ENCODE measurements at regions not wholly inside any gene's neighbourhood (a gene's known extent, or its start where the extent isn't known, plus 50 kb on each side); places are given as distances from the start of the nearest gene placed in this dataset.

- ATAC-seq: no peak
- no peaks in the 10 kb centered on the region for H3K4me1 ChIP-seq (ENCODE audit: control insufficient read depth in 2 of 2, insufficient read depth in 2 of 2, low read length in 2 of 2)
- no peak overlapping the region for H3K4me3 ChIP-seq (ENCODE audit: low read length)
- no peaks in the 10 kb centered on the region for H3K9me3 ChIP-seq (ENCODE audit: control insufficient read depth in 2 of 3, low read length in 3 of 3)
- peaks cover 0 to 3% (median 0%) of the 10 kb centered on the region in 5 donors for H3K36me3 Mint-ChIP-seq
- no peaks in the 10 kb centered on the region for H3K36me3 ChIP-seq (ENCODE audit: control insufficient read depth in 2 of 3, insufficient read depth in 3 of 3, low read length in 3 of 3)
- ChIA-PET CTCF (no interaction called here), POLR2A (no interaction called here)
- H3K27me3 ChIP-seq (ENCODE audit: control insufficient read depth in 2 of 2, insufficient read depth in 2 of 2, low read length in 2 of 2): no peaks in the 10 kb centered on the region
- H3K27me3 Mint-ChIP-seq: no peaks in the 10 kb centered on the region
- DNase-seq: no peak
- no peak overlapping the region for H3K27ac Mint-ChIP-seq
- H3K27ac ChIP-seq (ENCODE audit: low read depth, low read length): no peak overlapping the region
- H3K9me3 Mint-ChIP-seq: peaks cover 0 to 17% (median 5%) of the 10 kb centered on the region in 11 donors
- no peaks in the 10 kb centered on the region for H3K4me1 Mint-ChIP-seq
- no peak overlapping the region for H3K4me3 Mint-ChIP-seq
- intact Hi-C loops (cut with micrococcal nuclease): no loop called here
Observed at GRCh38 chr4:96879527-96879926, 1039.6 kb downstream of the PDHA2 start.

- Histone ChIP-seq H3K27ac (ENCODE audit: low read depth, low read length) (no peak overlapping the region), H3K27me3 (ENCODE audit: control insufficient read depth in 2 of 2, insufficient read depth in 2 of 2, low read length in 2 of 2) (no peaks in the 10 kb centered on the region), H3K9me3 (ENCODE audit: control insufficient read depth in 2 of 3, low read length in 3 of 3) (no peaks in the 10 kb centered on the region), H3K36me3 (ENCODE audit: control insufficient read depth in 2 of 3, insufficient read depth in 3 of 3, low read length in 3 of 3) (no peaks in the 10 kb centered on the region), H3K4me3 (ENCODE audit: low read length) (no peak overlapping the region), H3K4me1 (ENCODE audit: control insufficient read depth in 2 of 2, insufficient read depth in 2 of 2, low read length in 2 of 2) (no peaks in the 10 kb centered on the region)
- DNase-seq: no peak
- intact Hi-C loops (cut with micrococcal nuclease): no loop called here
- ATAC-seq: no peak
- peaks cover 0 to 11% (median 2%) of the 10 kb centered on the region in 11 donors for H3K9me3 Mint-ChIP-seq
- H3K4me3 Mint-ChIP-seq: no peak overlapping the region
- ChIA-PET CTCF (no interaction called here), POLR2A (no interaction called here)
- H3K27ac Mint-ChIP-seq: no peak overlapping the region
- H3K4me1 Mint-ChIP-seq: no peaks in the 10 kb centered on the region
- H3K27me3 Mint-ChIP-seq: no peaks in the 10 kb centered on the region
- H3K36me3 Mint-ChIP-seq: no peaks in the 10 kb centered on the region
Observed at GRCh38 chr4:96887857-96888256, 1048.0 kb downstream of the PDHA2 start.

GRCh38 chr4:96894621-96895020 is 1054.7 kb downstream of the PDHA2 start:
- ATAC-seq (no peak), DNase-seq (no peak)
- H3K27me3 ChIP-seq (ENCODE audit: control insufficient read depth in 2 of 2, insufficient read depth in 2 of 2, low read length in 2 of 2): no peaks in the 10 kb centered on the region
- H3K4me3 Mint-ChIP-seq: no peak overlapping the region
- intact Hi-C loops (cut with micrococcal nuclease): no loop called here
- no peak overlapping the region for H3K27ac Mint-ChIP-seq
- no peaks in the 10 kb centered on the region for H3K4me1 Mint-ChIP-seq
- no peak overlapping the region for H3K27ac ChIP-seq (ENCODE audit: low read depth, low read length)
- no peak overlapping the region for H3K4me3 ChIP-seq (ENCODE audit: low read length)
- H3K4me1 ChIP-seq (ENCODE audit: control insufficient read depth in 2 of 2, insufficient read depth in 2 of 2, low read length in 2 of 2): no peaks in the 10 kb centered on the region
- POLR2A ChIA-PET: no interaction called here
- peaks cover 0 to 21% (median 4%) of the 10 kb centered on the region in 11 donors for H3K9me3 Mint-ChIP-seq
- H3K36me3 ChIP-seq (ENCODE audit: control insufficient read depth in 2 of 3, insufficient read depth in 3 of 3, low read length in 3 of 3): no peaks in the 10 kb centered on the region
- H3K36me3 Mint-ChIP-seq: no peaks in the 10 kb centered on the region
- CTCF ChIA-PET: no interaction called here
- H3K27me3 Mint-ChIP-seq: no peaks in the 10 kb centered on the region
- no peaks in the 10 kb centered on the region for H3K9me3 ChIP-seq (ENCODE audit: control insufficient read depth in 2 of 3, low read length in 3 of 3)

- H3K4me1 ChIP-seq (ENCODE audit: control insufficient read depth in 2 of 2, insufficient read depth in 2 of 2, low read length in 2 of 2): no peaks in the 10 kb centered on the region
- no peak overlapping the region for H3K27ac Mint-ChIP-seq
- peaks cover 0 to 20% (median 2%) of the 10 kb centered on the region in 11 donors for H3K9me3 Mint-ChIP-seq
- POLR2A ChIA-PET: no interaction called here
- CTCF ChIA-PET: no interaction called here
- H3K4me1 Mint-ChIP-seq: no peaks in the 10 kb centered on the region
- no peaks in the 10 kb centered on the region for H3K27me3 ChIP-seq (ENCODE audit: control insufficient read depth in 2 of 2, insufficient read depth in 2 of 2, low read length in 2 of 2)
- no peaks in the 10 kb centered on the region for H3K36me3 ChIP-seq (ENCODE audit: control insufficient read depth in 2 of 3, insufficient read depth in 3 of 3, low read length in 3 of 3)
- no peak overlapping the region for H3K4me3 Mint-ChIP-seq
- no peak overlapping the region for H3K27ac ChIP-seq (ENCODE audit: low read depth, low read length)
- DNase-seq (no peak), ATAC-seq (no peak)
- no peaks in the 10 kb centered on the region for H3K36me3 Mint-ChIP-seq
- no peaks in the 10 kb centered on the region for H3K9me3 ChIP-seq (ENCODE audit: control insufficient read depth in 2 of 3, low read length in 3 of 3)
- H3K27me3 Mint-ChIP-seq: no peaks in the 10 kb centered on the region
- intact Hi-C loops (cut with micrococcal nuclease): no loop called here
- no peak overlapping the region for H3K4me3 ChIP-seq (ENCODE audit: low read length)
Observed at GRCh38 chr4:96895826-96896225, 1055.9 kb downstream of the PDHA2 start.

GRCh38 chr4:96912716-96913115 is 1072.8 kb downstream of the PDHA2 start:
- H3K4me1 ChIP-seq (ENCODE audit: control insufficient read depth in 2 of 2, insufficient read depth in 2 of 2, low read length in 2 of 2): no peaks in the 10 kb centered on the region
- H3K27me3 Mint-ChIP-seq: no peaks in the 10 kb centered on the region
- no peaks in the 10 kb centered on the region for H3K36me3 ChIP-seq (ENCODE audit: control insufficient read depth in 2 of 3, insufficient read depth in 3 of 3, low read length in 3 of 3)
- H3K36me3 Mint-ChIP-seq: no peaks in the 10 kb centered on the region
- DNase-seq (no peak), ATAC-seq (no peak)
- H3K4me1 Mint-ChIP-seq: no peaks in the 10 kb centered on the region
- H3K4me3 Mint-ChIP-seq: no peak overlapping the region
- no peak overlapping the region for H3K4me3 ChIP-seq (ENCODE audit: low read length)
- no peaks in the 10 kb centered on the region for H3K27me3 ChIP-seq (ENCODE audit: control insufficient read depth in 2 of 2, insufficient read depth in 2 of 2, low read length in 2 of 2)
- H3K27ac ChIP-seq (ENCODE audit: low read depth, low read length): no peak overlapping the region
- H3K9me3 ChIP-seq (ENCODE audit: control insufficient read depth in 2 of 3, low read length in 3 of 3): no peaks in the 10 kb centered on the region
- intact Hi-C loops (cut with micrococcal nuclease): no loop called here
- CTCF ChIA-PET: no interaction called here
- no peak overlapping the region for H3K27ac Mint-ChIP-seq
- POLR2A ChIA-PET: no interaction called here
- H3K9me3 Mint-ChIP-seq: peaks cover 0 to 11% (median 0%) of the 10 kb centered on the region in 11 donors

GRCh38 chr4:96913441-96914080 is 1073.7 kb downstream of the PDHA2 start:
- Mint-ChIP-seq H3K27ac (no peak overlapping the region), H3K9me3 (peaks cover 0 to 11% (median 0%) of the 10 kb centered on the region in 11 donors), H3K4me3 (no peak overlapping the region), H3K36me3 (no peaks in the 10 kb centered on the region), H3K4me1 (no peaks in the 10 kb centered on the region), H3K27me3 (no peaks in the 10 kb centered on the region)
- Histone ChIP-seq H3K9me3 (ENCODE audit: control insufficient read depth in 2 of 3, low read length in 3 of 3) (no peaks in the 10 kb centered on the region), H3K4me1 (ENCODE audit: control insufficient read depth in 2 of 2, insufficient read depth in 2 of 2, low read length in 2 of 2) (no peaks in the 10 kb centered on the region), H3K27me3 (ENCODE audit: control insufficient read depth in 2 of 2, insufficient read depth in 2 of 2, low read length in 2 of 2) (no peaks in the 10 kb centered on the region), H3K36me3 (ENCODE audit: control insufficient read depth in 2 of 3, insufficient read depth in 3 of 3, low read length in 3 of 3) (no peaks in the 10 kb centered on the region), H3K4me3 (ENCODE audit: low read length) (no peak overlapping the region), H3K27ac (ENCODE audit: low read depth, low read length) (no peak overlapping the region)
- no peak for ATAC-seq
- no peak for DNase-seq
- CTCF ChIA-PET: no interaction called here
- intact Hi-C loops (cut with micrococcal nuclease): no loop called here
- POLR2A ChIA-PET: no interaction called here

GRCh38 chr4:96916711-96917110 is 1076.8 kb downstream of the PDHA2 start:
- Mint-ChIP-seq H3K27me3 (no peaks in the 10 kb centered on the region), H3K27ac (no peak overlapping the region), H3K4me1 (no peaks in the 10 kb centered on the region), H3K4me3 (no peak overlapping the region), H3K9me3 (peaks cover 0 to 29% (median 3%) of the 10 kb centered on the region in 11 donors), H3K36me3 (no peaks in the 10 kb centered on the region)
- CTCF ChIA-PET: no interaction called here
- POLR2A ChIA-PET: no interaction called here
- no peak overlapping the region for H3K4me3 ChIP-seq (ENCODE audit: low read length)
- ATAC-seq: no peak
- H3K27me3 ChIP-seq (ENCODE audit: control insufficient read depth in 2 of 2, insufficient read depth in 2 of 2, low read length in 2 of 2): no peaks in the 10 kb centered on the region
- H3K4me1 ChIP-seq (ENCODE audit: control insufficient read depth in 2 of 2, insufficient read depth in 2 of 2, low read length in 2 of 2): no peaks in the 10 kb centered on the region
- H3K27ac ChIP-seq (ENCODE audit: low read depth, low read length): no peak overlapping the region
- no peak for DNase-seq
- no peaks in the 10 kb centered on the region for H3K36me3 ChIP-seq (ENCODE audit: control insufficient read depth in 2 of 3, insufficient read depth in 3 of 3, low read length in 3 of 3)
- H3K9me3 ChIP-seq (ENCODE audit: control insufficient read depth in 2 of 3, low read length in 3 of 3): no peaks in the 10 kb centered on the region
- intact Hi-C loops (cut with micrococcal nuclease): no loop called here

Data from naive thymus-derived CD4-positive, alpha-beta T cell (primary cell).